Epidermal melanocyte (primary cell): ENCODE measurements at regions not wholly inside any gene's neighbourhood (a gene's known extent, or its start where the extent isn't known, plus 50 kb on each side); places are given as distances from the start of the nearest gene placed in this dataset.
A peak's percentile ranks its signal among the peaks of the same experiment; 100 is the strongest.

Source experiments
- DNase-seq: peaks from one replicate; pipeline ENCODE4 v3.0.0; 2011; ENCODE audit warnings: low spot score; ENCODE audit not compliant: insufficient read length

DNA sequence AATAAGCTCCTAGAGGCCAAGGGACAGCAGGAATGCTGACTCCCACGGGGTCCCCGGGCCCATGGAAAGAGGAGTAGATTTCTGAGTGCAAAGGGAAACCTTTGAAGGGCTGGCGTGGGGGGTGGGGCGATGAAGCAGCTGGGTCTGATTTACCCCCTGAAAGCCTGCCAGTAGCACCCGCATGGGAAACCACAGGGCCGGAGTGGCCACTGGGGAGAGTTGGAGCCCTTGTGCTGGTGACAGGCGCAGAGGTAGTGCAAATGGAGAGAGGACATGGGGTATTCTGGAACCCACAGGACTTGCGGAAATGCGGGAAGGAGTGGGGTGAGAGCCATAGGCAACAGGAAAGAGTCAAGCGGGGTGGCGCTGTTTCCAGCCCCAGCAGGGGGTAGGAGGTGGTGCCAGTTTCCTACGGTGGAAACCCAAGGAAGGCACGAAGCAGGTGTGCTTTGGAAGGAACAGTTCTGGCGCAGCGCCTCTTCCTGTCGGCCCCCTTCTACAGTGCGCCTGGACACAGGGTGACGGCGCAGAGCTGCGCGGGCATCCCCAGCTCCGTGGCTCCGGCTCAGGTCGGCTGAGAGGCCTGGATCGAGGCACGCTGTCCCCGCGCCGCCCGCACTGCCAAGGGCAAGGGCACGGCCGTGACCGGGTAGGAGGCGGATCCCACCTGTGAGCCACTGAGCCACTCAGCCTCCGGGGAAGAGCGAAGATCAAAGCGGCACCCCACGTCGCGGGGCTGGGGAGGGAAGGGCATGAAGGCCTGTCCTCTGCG lies 149.0 kb upstream of the GLI2 start:
- DNase-seq = no peak

- DNase-seq = no peak
These were observed 148.2 kb upstream of the GLI2 start for GRCh38 chr2:120587279-120587996.

GRCh38 chr2:120587997-120588336 lies 147.7 kb upstream of the GLI2 start:
- no peak for DNase-seq

GRCh38 chr2:120589771-120590608 lies 145.7 kb upstream of the GLI2 start:
- DNase-seq = peak; percentile 74

DNA sequence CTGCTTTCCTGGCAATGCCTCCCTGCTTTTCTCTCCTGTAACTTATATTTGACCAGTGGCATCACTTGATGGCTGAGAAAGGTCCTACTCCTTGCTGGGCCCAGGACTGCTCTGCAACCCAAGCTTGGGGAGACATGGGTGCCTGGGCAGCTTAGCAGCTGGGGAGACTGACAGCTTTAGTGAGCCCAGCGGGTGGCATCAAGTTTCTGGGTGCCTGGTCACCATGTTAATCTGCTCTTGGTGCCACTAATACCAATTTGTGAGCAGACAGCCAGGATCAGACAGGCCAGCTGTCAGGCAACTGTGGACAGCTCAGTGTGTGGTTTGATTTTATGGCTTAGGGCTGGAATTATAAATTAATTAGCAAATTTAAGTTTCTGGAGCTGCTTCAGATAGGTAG lies 144.8 kb upstream of the GLI2 start:
- DNase-seq = no peak

DNA sequence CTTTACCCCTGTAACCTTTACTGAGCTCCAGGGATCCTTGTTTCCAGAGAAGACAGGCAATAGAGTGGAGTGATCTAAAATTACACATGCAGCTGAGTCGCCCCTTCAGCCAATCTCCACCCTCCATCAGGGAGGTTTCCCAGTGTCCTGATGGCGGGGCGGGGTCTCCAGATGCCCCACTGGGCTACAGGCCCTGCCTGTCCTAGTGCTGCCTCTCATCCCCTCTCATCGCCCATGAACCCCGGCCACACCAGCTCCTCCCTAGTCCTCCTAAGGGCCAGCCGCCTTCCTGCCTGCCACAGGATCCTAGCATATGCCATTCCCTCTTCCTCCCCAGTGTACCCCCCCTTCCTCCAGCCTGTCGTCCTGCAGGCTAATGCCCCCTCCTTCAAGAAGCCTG lies 144.1 kb upstream of the GLI2 start:
- no peak for DNase-seq

DNA sequence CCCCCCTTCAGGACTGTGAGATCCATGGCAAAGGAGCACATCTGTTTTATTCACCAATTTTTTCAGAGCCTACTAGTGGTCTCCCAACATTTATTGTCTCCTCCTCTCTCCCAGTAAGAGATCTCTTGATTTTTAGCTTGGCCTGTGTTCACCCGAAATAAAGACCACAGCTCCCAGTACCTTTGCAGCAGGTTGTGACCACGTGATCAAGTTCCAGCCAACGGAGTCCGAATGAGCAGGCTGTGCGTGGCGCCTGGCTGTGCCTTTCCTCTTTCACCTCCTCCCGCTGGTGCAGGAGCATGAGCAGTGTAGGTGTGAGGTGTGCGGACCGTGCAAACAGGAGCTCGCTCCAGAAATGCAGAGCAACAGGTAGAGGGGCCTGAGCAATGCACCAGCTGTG lies 143.6 kb upstream of the GLI2 start:
- no peak for DNase-seq

- DNase-seq = no peak
These were observed 141.6 kb upstream of the GLI2 start for GRCh38 chr2:120593921-120594686.

GRCh38 chr2:120594856-120595685 lies 140.6 kb upstream of the GLI2 start:
- no peak for DNase-seq

GRCh38 chr2:120595739-120596138 lies 139.9 kb upstream of the GLI2 start:
- no peak for DNase-seq

GRCh38 chr2:120596191-120596811 lies 139.4 kb upstream of the GLI2 start:
- no peak for DNase-seq

DNA sequence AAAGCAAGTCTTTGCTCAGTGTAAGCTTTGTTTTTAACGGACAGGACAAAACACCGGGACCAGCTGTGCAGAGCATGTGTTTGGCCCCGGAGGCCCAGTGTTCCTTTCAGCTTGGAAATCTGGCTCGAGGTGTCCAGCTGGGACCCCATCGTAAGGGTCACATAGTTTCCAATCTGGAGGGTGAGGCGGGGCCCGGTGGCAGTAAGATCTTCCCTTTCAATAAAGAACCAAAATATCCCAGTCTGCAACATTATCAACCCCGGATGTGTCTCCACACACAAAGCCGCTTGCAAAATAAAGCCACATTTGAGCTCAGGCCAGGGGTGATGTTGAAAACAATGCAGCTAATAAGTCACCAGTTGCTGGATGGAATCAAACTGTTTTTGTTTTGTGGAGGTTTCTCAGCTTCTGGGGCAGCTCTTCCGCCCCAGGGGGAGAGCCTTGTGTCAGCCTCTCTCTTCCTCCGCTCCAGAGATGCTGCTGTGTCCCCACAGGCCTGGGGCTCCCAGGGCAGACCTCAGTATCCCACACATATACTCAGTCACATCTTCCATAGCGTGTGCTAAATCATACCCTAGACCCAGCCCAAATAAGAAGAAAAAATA lies 138.6 kb upstream of the GLI2 start:
- peak; percentile 79 for DNase-seq

DNA sequence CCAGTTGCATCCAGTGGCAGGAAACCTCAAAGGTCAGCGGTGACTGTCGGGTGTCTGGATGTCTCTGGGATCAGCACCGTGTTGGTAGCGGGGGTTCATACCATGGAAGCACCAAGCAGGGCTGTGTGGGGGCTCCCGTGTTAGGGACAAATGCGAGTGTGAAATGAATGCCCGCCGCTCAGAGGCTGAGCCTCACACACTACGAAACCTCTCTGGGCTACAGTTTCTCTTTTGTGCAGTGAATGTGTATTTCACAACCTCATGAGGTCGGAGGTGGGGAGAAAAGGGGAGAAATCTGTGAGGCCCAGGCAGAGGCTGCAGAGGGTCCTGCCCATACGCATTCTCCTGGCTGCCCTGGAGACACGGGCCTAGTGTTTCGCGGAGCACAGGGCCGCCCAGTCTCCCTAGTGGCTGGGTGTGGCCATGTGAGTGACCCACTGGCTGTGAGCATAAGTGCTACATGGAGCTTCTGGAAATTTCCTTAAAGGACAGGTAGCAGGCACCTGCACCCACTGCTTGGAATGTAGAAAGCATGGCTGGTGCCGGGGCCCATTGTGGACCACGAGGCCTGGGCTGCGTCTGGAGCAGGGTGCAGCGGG lies 138.0 kb upstream of the GLI2 start:
- DNase-seq = no peak

- no peak for DNase-seq
These were observed 137.3 kb upstream of the GLI2 start for GRCh38 chr2:120598416-120598815.

- DNase-seq = no peak
These were observed 136.6 kb upstream of the GLI2 start for GRCh38 chr2:120599072-120599471.

- no peak for DNase-seq
These were observed 136.0 kb upstream of the GLI2 start for GRCh38 chr2:120599656-120600055.

GRCh38 chr2:120600335-120600734 lies 135.3 kb upstream of the GLI2 start:
- no peak for DNase-seq

DNA sequence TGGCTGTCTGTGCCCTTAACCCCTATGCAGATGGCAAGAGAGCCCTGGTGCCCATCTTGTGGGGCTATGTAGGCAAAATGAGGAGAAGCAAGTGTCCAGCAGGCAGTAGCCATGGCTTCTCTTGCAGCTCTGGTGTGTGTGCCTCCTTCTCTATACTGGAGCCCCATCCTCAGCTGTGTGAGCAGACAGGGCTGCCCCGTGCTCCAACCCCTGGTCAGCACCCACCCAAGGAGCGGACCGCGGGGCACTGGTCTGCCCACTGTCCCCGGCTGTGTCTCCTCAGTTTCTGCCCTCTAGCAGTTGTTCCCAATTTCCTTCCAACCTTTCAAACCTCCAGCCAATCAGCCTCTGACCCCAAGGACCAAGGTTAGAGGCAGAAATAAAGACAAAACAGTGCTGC lies 134.9 kb upstream of the GLI2 start:
- no peak for DNase-seq

GRCh38 chr2:120601566-120601965 lies 134.1 kb upstream of the GLI2 start:
- DNase-seq = no peak
